CD4-positive, alpha-beta T cell (primary cell): ENCODE measurements at regions not wholly inside any gene's neighbourhood (a gene's known extent, or its start where the extent isn't known, plus 50 kb on each side); places are given as distances from the start of the nearest gene placed in this dataset.

Experiments
- ATAC-seq: fragments of 200-7000 bp; cut with Tn5 transposase; one replicate; pipeline ENCODE4 v1.10.0; 2022; ENCODE audit warnings: mild to moderate bottlenecking; ENCODE audit not compliant: poor library complexity
- CTCF ChIA-PET: fragments of 350-600 bp; sonication (Branson Sonifier 250); formaldehyde crosslinking; loops from one replicate; lab custom pipeline; 2021; ENCODE audit warnings: antibody characterized with exemption, inconsistent platforms; lab: Charles Lee
- POLR2A ChIA-PET: fragments of 350-600 bp; sonication (Branson Sonifier 250); formaldehyde crosslinking; loops from one replicate; lab custom pipeline; 2021; ENCODE audit warnings: antibody characterized with exemption, inconsistent platforms; lab: Charles Lee
- DNase-seq, 14 experiments: peaks; one replicate each; pipeline ENCODE4 v3.0.0-alpha.2; 2013 to 2020; ENCODE audit warnings: mixed read lengths in 2 of 14
- H3K27ac ChIP-seq, 2 donors: one replicate each; pipeline versions ENCODE4 v1.5.1 to v1.7.0; 2013; ENCODE audit warnings: low read length in 2 of 2, low read depth in 1 of 2, mild to moderate bottlenecking in 1 of 2
- H3K27me3 ChIP-seq, 2 experiments: 1 replicate in 1 of 2; 2 replicates in 1 of 2; pipeline versions ENCODE4 v1.6.1 to v1.7.0; 2013; ENCODE audit warnings: low read length in 2 of 2, control low read depth in 1 of 2, mild to moderate bottlenecking in 1 of 2, moderate library complexity in 1 of 2; ENCODE audit not compliant: insufficient read depth in 2 of 2, control insufficient read depth in 1 of 2
- H3K36me3 ChIP-seq: one replicate; pipeline ENCODE4 v1.6.1; 2013; ENCODE audit warnings: low read length, control low read depth; ENCODE audit not compliant: insufficient read depth
- H3K4me1 ChIP-seq: one replicate; pipeline ENCODE4 v1.6.1; 2013; ENCODE audit warnings: low read length, control low read depth; ENCODE audit not compliant: insufficient read depth
- H3K4me3 ChIP-seq: one replicate; pipeline ENCODE4 v1.5.1; 2013; ENCODE audit warnings: mild to moderate bottlenecking, low read length, moderate library complexity
- H3K9me3 ChIP-seq, 2 experiments: 1 replicate in 1 of 2; 2 replicates in 1 of 2; pipeline versions ENCODE4 v1.6.1 to v1.7.0; 2013; ENCODE audit warnings: low read length in 2 of 2, mild to moderate bottlenecking in 2 of 2, control low read depth in 1 of 2, moderate library complexity in 1 of 2; ENCODE audit not compliant: control insufficient read depth in 1 of 2, insufficient read depth in 1 of 2
- H3K27ac Mint-ChIP-seq: one replicate; pipeline ENCODE4 v1.8.0; 2020; ENCODE audit warnings: mixed read lengths
- H3K27me3 Mint-ChIP-seq: one replicate; pipeline ENCODE4 v1.8.0; 2021; ENCODE audit warnings: mixed read lengths
- H3K36me3 Mint-ChIP-seq: one replicate; pipeline ENCODE4 v1.8.0; 2021; ENCODE audit warnings: low read depth, mixed read lengths
- H3K4me1 Mint-ChIP-seq: one replicate; pipeline ENCODE4 v1.8.0; 2021; ENCODE audit warnings: low read depth, mixed read lengths
- H3K4me3 Mint-ChIP-seq: one replicate; pipeline ENCODE4 v1.8.0; 2020; ENCODE audit warnings: mild to moderate bottlenecking, mixed read lengths
- H3K9me3 Mint-ChIP-seq: one replicate; pipeline ENCODE4 v1.8.0; 2020; ENCODE audit warnings: mixed read lengths
- CTCF ChIP-seq: fragments of 200-600 bp; IDR thresholded peaks from one replicate; pipeline ENCODE4 v1.8.0; 2022; ENCODE audit warnings: antibody characterized with exemption, mild to moderate bottlenecking
- intact Hi-C, 2 experiments: fragments of 100-400 bp; cut with DNase I in 1 of 2; cut with micrococcal nuclease in 1 of 2; formaldehyde crosslinking; loops; one replicate each; pipeline versions ENCODE4 v1.15.1 to v1.9.0; 2023 to 2025; cut with DNase I, micrococcal nuclease

GRCh38 chr18:56003720-56004088 lies 415.7 kb upstream of the TCF4 start:
- intact Hi-C loops, result no loop called here
- H3K4me1 Mint-ChIP-seq, result no peaks in the 10 kb centered on the region
- TF ChIP-seq CTCF, result no peak
- no peak overlapping the region for H3K4me3 Mint-ChIP-seq
- Histone ChIP-seq H3K4me3 (no peak overlapping the region), H3K27ac (no peak overlapping the region), H3K36me3 (no peaks in the 10 kb centered on the region), H3K27me3 (no peaks in the 10 kb centered on the region), H3K4me1 (no peaks in the 10 kb centered on the region), H3K9me3 (no peaks in the 10 kb centered on the region)
- H3K27ac Mint-ChIP-seq, result no peak overlapping the region
- ATAC-seq (no peak), DNase-seq (no peak)
- H3K27me3 Mint-ChIP-seq, result no peaks in the 10 kb centered on the region
- H3K36me3 Mint-ChIP-seq, result no peaks in the 10 kb centered on the region
- POLR2A ChIA-PET, result no interaction called here
- CTCF ChIA-PET, result no interaction called here
- H3K9me3 Mint-ChIP-seq, result no peaks in the 10 kb centered on the region

GRCh38 chr18:56003009-56003719 lies 415.2 kb upstream of the TCF4 start:
- H3K27me3 ChIP-seq, result no peaks in the 10 kb centered on the region
- POLR2A ChIA-PET, result no interaction called here
- no peak for ATAC-seq
- no peaks in the 10 kb centered on the region for H3K4me1 Mint-ChIP-seq
- H3K4me3 Mint-ChIP-seq, result no peak overlapping the region
- no peaks in the 10 kb centered on the region for H3K4me1 ChIP-seq
- TF ChIP-seq CTCF, result no peak
- H3K36me3 Mint-ChIP-seq, result no peaks in the 10 kb centered on the region
- CTCF ChIA-PET, result no interaction called here
- intact Hi-C loops, result no loop called here
- no peaks in the 10 kb centered on the region for H3K9me3 Mint-ChIP-seq
- H3K4me3 ChIP-seq, result no peak overlapping the region
- no peaks in the 10 kb centered on the region for H3K36me3 ChIP-seq
- H3K27me3 Mint-ChIP-seq, result no peaks in the 10 kb centered on the region
- no peak for DNase-seq
- H3K9me3 ChIP-seq, result peaks cover 0 to under 1% of the 10 kb centered on the region in 2 experiments
- H3K27ac Mint-ChIP-seq, result no peak overlapping the region
- no peak overlapping the region for H3K27ac ChIP-seq

- peaks cover 0 to 4% of the 10 kb centered on the region in 2 experiments for H3K9me3 ChIP-seq
- no peaks in the 10 kb centered on the region for H3K9me3 Mint-ChIP-seq
- ChIA-PET CTCF (no interaction called here), POLR2A (no interaction called here)
- DNase-seq (no peak), ATAC-seq (no peak)
- H3K27me3 ChIP-seq, result no peaks in the 10 kb centered on the region
- no peaks in the 10 kb centered on the region for H3K36me3 ChIP-seq
- no peak for TF ChIP-seq CTCF
- no peak overlapping the region for H3K4me3 Mint-ChIP-seq
- H3K4me1 ChIP-seq, result no peaks in the 10 kb centered on the region
- H3K27me3 Mint-ChIP-seq, result no peaks in the 10 kb centered on the region
- H3K27ac ChIP-seq, result no peak overlapping the region
- H3K36me3 Mint-ChIP-seq, result no peaks in the 10 kb centered on the region
- H3K4me1 Mint-ChIP-seq, result no peaks in the 10 kb centered on the region
- no peak overlapping the region for H3K27ac Mint-ChIP-seq
- intact Hi-C loops, result no loop called here
- no peak overlapping the region for H3K4me3 ChIP-seq
These were observed 413.6 kb upstream of the TCF4 start for GRCh38 chr18:56001576-56001975.
